ENCODE measurements at regions not wholly inside any gene's neighbourhood (a gene's known extent, or its start where the extent isn't known, plus 50 kb on each side); places are given as distances from the start of the nearest gene placed in this dataset.

DNA sequence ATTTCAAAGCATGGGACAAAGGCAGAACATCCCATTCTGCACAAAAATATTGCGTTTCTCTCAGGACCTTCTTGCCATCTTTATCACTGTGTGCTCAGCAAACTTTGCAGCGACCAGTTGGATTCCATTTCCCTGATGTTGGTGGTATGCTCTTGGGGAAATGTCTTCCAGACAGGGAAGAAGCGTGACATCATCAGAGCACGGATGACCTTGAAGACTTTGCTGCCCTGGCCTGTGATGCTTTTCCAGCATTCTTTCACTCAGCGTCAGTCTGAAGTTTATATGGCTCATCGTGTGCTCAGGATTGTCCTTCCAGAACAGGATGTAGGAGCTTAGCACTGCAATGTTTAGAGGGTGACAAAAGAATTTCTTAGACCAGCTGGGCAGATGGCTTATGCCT lies 131.4 kb upstream of the F3 start:
- Histone ChIP-seq H3K79me2 (ENCODE audit: low read depth) (no peaks in the 10 kb centered on the region), H3F3A (ENCODE audit: low read depth) (no peaks in the 10 kb centered on the region), H3K4me1 (peaks cover 12% of the 10 kb centered on the region), H3K36me3 (no peaks in the 10 kb centered on the region), H3K4me2 (no peak overlapping the region), H3K27me3 (no peaks in the 10 kb centered on the region), H2AFZ (replicated peaks) (no peak overlapping the region), H3K9me3 (ENCODE audit: low read depth) (no peaks in the 10 kb centered on the region), H3K27ac (no peak overlapping the region), H3K4me3 (no peak overlapping the region), H4K20me1 (ENCODE audit: low read depth) (no peaks in the 10 kb centered on the region), H3K9ac (no peak overlapping the region)
- peaks cover 3% of the 10 kb centered on the region for H3K9me3 Mint-ChIP-seq
- DNase-seq (ENCODE audit: low spot score): no peak
- H3K36me3 Mint-ChIP-seq: peaks cover 3% of the 10 kb centered on the region
- H3K4me3 Mint-ChIP-seq: no peak overlapping the region
- peaks cover 9% of the 10 kb centered on the region for H3K27me3 Mint-ChIP-seq (ENCODE audit: insufficient read depth, low read depth)
- H3K27ac Mint-ChIP-seq: no peak overlapping the region
- TF ChIP-seq EZH2 (IDR thresholded peaks at IDR 0.05): no peak
- TF ChIP-seq, protein P1, sequence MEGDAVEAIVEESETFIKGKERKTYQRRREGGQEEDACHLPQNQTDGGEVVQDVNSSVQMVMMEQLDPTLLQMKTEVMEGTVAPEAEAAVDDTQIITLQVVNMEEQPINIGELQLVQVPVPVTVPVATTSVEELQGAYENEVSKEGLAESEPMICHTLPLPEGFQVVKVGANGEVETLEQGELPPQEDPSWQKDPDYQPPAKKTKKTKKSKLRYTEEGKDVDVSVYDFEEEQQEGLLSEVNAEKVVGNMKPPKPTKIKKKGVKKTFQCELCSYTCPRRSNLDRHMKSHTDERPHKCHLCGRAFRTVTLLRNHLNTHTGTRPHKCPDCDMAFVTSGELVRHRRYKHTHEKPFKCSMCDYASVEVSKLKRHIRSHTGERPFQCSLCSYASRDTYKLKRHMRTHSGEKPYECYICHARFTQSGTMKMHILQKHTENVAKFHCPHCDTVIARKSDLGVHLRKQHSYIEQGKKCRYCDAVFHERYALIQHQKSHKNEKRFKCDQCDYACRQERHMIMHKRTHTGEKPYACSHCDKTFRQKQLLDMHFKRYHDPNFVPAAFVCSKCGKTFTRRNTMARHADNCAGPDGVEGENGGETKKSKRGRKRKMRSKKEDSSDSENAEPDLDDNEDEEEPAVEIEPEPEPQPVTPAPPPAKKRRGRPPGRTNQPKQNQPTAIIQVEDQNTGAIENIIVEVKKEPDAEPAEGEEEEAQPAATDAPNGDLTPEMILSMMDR (IDR thresholded peaks at IDR 0.05): no peak
- TF ChIP-seq EZH2phosphoT487 (IDR thresholded peaks at IDR 0.05): no peak
- H3K4me1 Mint-ChIP-seq: peaks cover 25% of the 10 kb centered on the region

DNA sequence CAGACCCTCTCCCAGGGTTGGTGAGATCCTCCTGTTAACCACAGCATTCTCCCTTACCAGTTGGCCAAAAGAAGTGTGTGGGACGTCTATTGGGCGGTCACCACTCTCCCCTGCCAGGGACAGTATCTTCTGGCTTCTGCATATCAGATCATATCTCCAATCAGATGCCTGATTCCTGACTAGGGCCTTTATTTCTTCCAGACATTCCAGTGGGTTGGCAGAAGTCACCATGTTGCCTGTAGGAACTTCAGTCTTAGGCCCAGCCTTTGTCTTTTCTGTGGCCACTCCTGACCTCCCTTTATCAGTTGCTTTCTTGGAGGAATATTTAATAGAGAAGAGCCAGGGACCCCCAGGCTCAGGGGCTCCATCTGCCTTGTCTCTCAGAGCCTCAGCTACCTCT lies 130.4 kb upstream of the F3 start:
- no peaks in the 10 kb centered on the region for H3K36me3 ChIP-seq
- peaks cover 5% of the 10 kb centered on the region for H3K4me1 ChIP-seq
- TF ChIP-seq EZH2 (IDR thresholded peaks at IDR 0.05) (no peak), EZH2phosphoT487 (IDR thresholded peaks at IDR 0.05) (no peak)
- TF ChIP-seq, protein P1 (IDR thresholded peaks at IDR 0.05): no peak
- no peak overlapping the region for H3K27ac ChIP-seq
- H3K27me3 ChIP-seq: no peaks in the 10 kb centered on the region
- no peak overlapping the region for H3K9ac ChIP-seq
- no peak overlapping the region for H2AFZ ChIP-seq (replicated peaks)
- H3F3A ChIP-seq (ENCODE audit: low read depth): no peaks in the 10 kb centered on the region
- H3K4me3 ChIP-seq: no peak overlapping the region
- H3K79me2 ChIP-seq (ENCODE audit: low read depth): no peaks in the 10 kb centered on the region
- peaks cover 18% of the 10 kb centered on the region for H3K4me1 Mint-ChIP-seq
- H3K27ac Mint-ChIP-seq: peak overlapping the region; percentile 13
- DNase-seq (ENCODE audit: low spot score): no peak
- H3K4me3 Mint-ChIP-seq: no peak overlapping the region
- H4K20me1 ChIP-seq (ENCODE audit: low read depth): no peaks in the 10 kb centered on the region
- H3K4me2 ChIP-seq: no peak overlapping the region
- H3K36me3 Mint-ChIP-seq: no peaks in the 10 kb centered on the region
- H3K27me3 Mint-ChIP-seq (ENCODE audit: insufficient read depth, low read depth): peaks cover 9% of the 10 kb centered on the region
- no peaks in the 10 kb centered on the region for H3K9me3 ChIP-seq (ENCODE audit: low read depth)
- no peaks in the 10 kb centered on the region for H3K9me3 Mint-ChIP-seq

DNA sequence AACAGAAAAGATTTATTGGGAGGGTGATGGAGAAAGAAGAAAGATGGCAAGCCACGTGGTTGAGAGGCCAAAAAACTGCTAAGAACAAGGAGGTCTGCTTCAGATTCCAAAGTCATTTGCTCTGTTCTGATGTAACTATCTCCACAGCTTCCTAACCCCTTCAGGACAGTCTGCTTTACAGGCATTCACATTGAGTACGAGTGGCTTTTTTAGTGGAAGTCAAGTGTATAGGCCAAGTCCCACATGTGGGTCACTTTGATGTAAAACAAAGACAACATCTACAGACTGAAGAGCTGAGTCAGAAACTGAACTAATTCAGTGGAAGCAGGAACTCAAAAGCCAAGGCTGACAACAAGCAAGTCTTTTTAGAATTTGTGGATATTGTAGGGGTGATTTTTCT lies 128.7 kb upstream of the F3 start:
- no peak overlapping the region for H3K4me3 ChIP-seq
- no peaks in the 10 kb centered on the region for H3K9me3 ChIP-seq (ENCODE audit: low read depth)
- no peak for DNase-seq (ENCODE audit: low spot score)
- no peaks in the 10 kb centered on the region for H3K36me3 ChIP-seq
- H3K4me1 ChIP-seq: no peaks in the 10 kb centered on the region
- no peak overlapping the region for H2AFZ ChIP-seq (replicated peaks)
- H3F3A ChIP-seq (ENCODE audit: low read depth): no peaks in the 10 kb centered on the region
- H3K27ac ChIP-seq: no peak overlapping the region
- Mint-ChIP-seq H3K27ac (no peak overlapping the region), H3K9me3 (no peaks in the 10 kb centered on the region), H3K4me1 (peaks cover 10% of the 10 kb centered on the region), H3K36me3 (no peaks in the 10 kb centered on the region), H3K27me3 (ENCODE audit: insufficient read depth, low read depth) (peaks cover 9% of the 10 kb centered on the region), H3K4me3 (no peak overlapping the region)
- H4K20me1 ChIP-seq (ENCODE audit: low read depth): no peaks in the 10 kb centered on the region
- TF ChIP-seq, protein P1 (IDR thresholded peaks at IDR 0.05): no peak
- TF ChIP-seq EZH2 (IDR thresholded peaks at IDR 0.05) (no peak), EZH2phosphoT487 (IDR thresholded peaks at IDR 0.05) (no peak)
- H3K9ac ChIP-seq: no peak overlapping the region
- no peak overlapping the region for H3K4me2 ChIP-seq
- H3K79me2 ChIP-seq (ENCODE audit: low read depth): no peaks in the 10 kb centered on the region
- H3K27me3 ChIP-seq: no peaks in the 10 kb centered on the region
